GM18870 (cell line): ENCODE measurements at regions not wholly inside any gene's neighbourhood (a gene's known extent, or its start where the extent isn't known, plus 50 kb on each side); places are given as distances from the start of the nearest gene placed in this dataset.

Experiments
- ATAC-seq: cut with Tn5 transposase; IDR thresholded peaks from one replicate; pipeline ENCODE4 v1.9.1; 2021; ENCODE audit warnings: moderate library complexity; ENCODE audit not compliant: unreplicated experiment

GRCh38 chr2:128731994-128732650, 413.5 kb upstream of the HS6ST1 start:
- no peak for ATAC-seq

DNA sequence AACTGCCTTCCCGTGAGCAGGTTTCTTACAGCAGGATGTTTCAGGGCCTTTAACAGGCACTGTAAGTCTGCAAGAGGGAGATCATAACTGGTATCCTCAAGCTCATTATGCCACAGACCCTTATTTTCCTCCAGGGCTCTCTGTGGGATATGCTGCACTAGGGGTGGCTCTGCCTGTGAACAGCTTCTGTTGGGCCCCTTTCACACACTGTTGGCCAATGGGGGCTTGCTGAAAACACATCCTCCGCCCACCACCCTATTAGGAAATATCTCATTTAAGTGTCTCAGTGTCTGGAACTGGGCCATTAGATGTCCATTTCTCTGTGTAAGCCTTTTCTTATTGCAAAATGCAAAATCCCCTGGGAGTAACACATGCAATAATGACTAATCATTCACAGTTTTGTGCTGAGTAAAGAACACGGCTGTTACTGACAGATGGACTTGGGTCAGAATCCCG, 414.3 kb upstream of the HS6ST1 start:
- ATAC-seq = peak; percentile 74

GRCh38 chr2:128733450-128733849, 414.8 kb upstream of the HS6ST1 start:
- ATAC-seq = no peak

- no peak for ATAC-seq
These were observed 416.0 kb upstream of the HS6ST1 start for GRCh38 chr2:128734521-128735295.

DNA sequence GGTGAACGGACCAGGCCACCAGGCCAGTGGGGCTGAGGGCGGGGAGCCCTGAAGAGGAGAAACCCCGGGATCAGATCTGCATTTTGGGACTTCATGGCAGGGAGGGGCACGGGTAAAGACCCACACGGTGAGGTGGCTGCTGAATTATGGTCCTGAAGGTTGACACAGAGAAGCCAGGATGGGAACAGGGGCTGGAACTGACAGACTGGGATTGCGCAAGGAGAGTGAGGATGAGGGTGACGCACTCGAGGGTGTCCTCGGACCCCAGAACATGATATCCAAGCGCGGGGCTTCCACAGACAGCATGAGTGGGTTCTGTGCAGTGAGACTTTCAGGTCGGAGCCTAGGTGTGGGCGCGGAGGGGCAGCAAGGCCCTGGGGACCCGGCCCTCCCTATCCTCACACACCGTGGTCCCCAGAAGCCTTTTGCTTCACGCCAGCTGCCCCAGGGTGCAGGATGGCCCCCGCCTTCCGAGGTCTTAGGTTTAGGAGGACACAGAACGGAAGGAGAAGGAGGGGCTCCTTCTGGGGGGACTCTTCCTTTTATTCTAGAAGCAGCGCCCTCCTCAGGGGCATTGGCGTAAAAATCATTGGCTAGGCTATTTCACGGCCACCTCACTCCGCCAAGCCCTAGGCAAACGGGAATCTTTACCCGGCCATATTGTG, 416.8 kb upstream of the HS6ST1 start:
- ATAC-seq = no peak

DNA sequence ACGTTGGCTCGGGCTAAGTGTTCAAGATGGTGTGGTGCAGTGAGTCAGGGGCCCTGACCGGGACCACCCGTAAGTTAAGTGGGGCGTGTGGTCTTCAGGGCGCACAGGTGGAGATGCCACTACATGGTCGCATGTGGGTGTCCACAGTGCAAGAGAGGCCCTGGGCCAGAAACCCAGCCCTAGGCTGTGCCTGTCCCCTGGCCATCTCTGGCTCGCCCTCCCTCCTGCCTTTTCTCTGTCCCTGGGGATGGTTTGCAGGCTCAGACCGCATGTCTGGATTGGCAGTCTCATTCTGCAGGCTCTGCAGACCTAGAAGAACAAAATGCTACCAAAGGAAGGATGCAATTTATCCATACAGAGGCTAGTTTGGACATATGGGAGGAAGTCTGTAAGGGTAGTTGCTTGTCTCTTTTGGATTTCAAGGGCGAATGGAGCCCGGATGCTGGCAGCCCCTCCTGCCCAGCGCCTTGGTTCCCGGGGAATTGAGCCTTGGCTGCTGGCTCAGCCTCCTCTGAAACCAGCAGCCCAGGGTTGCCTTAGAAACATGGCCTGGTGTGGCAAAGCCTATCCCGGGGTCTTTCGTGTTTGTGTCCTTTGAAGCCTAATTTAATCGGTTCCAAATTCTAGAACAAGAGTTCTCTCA, 417.5 kb upstream of the HS6ST1 start:
- no peak for ATAC-seq

DNA sequence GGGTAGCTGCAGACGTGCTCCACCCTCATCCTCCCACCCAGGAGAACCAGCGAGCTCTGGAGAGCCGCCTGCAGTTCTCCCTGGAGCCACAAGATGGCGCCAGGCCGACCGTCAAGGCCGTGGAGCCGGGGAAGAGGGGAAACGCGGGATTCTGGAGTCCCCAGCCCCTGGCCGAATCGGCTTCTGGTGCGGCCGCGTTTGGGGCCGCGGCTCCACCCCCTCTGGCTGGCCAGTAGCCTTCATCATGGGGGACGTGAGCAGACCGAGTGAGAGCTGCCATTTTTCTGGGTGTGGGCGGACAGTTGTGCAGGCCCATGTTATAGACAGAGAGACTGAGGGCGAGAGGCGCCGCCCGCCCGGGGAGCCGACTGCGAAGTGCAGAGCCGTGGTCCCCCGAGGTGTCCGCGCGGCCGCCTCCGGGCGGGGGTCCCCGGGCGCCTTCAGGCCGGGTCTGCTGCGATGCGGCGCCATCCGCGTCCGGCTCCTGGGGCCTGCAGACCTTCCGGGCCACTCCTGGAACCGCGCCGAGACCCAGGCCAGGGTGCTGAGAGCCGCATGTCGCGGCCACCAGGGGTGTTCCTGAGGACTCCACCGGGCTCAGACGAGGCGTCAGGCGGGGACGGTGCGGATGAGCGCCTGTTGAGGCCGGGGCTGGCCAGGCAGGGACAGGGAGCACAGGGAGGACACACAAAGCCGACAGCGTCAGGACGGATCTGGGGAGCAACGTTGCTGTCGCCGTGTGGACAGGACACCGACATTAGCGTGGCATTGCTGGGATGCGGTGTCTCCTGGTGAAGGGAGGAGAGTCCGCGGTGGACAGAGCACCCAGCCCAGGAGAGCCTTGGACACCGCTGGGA, 418.2 kb upstream of the HS6ST1 start:
- ATAC-seq = no peak

- no peak for ATAC-seq
These were observed 418.8 kb upstream of the HS6ST1 start for GRCh38 chr2:128737546-128737826.

- no peak for ATAC-seq
These were observed 419.9 kb upstream of the HS6ST1 start for GRCh38 chr2:128738446-128739110.

- no peak for ATAC-seq
These were observed 423.8 kb upstream of the HS6ST1 start for GRCh38 chr2:128742467-128742866.

DNA sequence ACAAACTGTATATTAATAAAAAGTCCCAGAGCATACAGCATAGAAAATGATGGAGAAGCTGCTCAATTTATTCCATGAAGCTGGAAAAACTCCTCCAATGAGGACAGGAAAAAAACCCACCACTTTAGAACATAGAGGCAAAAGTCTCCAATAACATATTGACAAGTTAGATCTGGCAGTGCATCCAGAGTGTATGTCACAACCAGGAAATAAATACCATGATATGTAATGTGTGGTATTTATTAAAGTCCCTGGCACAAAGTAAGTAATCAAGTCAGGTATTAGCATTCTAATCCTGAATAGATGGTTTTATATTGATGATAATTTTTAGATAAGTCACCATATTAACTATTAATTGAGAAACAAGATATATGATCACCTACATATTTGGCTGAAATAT, 427.3 kb upstream of the HS6ST1 start:
- no peak for ATAC-seq

GRCh38 chr2:128746356-128746755, 427.7 kb upstream of the HS6ST1 start:
- no peak for ATAC-seq

GRCh38 chr2:128748336-128748735, 429.7 kb upstream of the HS6ST1 start:
- ATAC-seq = no peak

DNA sequence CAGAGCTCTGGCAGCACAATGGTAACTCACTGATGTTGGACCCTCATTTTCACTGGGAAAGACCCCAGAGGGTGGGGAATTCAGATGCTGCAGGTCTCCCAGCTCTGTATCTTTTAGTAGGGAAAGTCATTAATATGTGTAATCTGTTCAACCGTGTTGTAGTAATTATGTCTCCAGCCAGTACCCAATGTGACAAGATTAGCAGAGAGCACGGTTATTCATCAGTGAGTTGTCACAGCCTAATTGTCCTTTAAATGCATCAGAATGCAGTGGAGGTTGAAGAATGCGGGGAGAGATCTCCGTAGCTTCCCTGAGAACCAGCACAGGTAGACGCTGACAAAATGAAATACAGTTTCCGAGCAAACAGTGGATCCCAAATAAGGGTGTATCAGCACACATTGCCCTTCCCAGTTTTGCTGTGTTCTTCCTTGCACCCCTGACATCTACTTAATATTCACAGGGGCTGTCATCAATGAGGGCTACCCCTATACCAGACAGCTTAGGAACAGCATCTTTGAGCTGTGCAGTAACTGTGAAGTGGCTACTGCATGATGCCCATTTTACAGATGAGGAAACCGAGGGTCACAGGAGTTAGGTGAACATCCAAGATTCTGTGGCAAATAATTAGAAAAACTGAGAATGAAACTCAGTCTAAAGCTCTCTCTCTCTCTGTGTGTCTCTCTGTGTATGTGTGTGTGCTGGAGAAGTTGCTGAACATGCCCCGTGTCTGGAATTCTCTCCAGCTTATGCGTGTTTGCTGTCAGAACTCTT, 430.4 kb upstream of the HS6ST1 start:
- no peak for ATAC-seq

DNA sequence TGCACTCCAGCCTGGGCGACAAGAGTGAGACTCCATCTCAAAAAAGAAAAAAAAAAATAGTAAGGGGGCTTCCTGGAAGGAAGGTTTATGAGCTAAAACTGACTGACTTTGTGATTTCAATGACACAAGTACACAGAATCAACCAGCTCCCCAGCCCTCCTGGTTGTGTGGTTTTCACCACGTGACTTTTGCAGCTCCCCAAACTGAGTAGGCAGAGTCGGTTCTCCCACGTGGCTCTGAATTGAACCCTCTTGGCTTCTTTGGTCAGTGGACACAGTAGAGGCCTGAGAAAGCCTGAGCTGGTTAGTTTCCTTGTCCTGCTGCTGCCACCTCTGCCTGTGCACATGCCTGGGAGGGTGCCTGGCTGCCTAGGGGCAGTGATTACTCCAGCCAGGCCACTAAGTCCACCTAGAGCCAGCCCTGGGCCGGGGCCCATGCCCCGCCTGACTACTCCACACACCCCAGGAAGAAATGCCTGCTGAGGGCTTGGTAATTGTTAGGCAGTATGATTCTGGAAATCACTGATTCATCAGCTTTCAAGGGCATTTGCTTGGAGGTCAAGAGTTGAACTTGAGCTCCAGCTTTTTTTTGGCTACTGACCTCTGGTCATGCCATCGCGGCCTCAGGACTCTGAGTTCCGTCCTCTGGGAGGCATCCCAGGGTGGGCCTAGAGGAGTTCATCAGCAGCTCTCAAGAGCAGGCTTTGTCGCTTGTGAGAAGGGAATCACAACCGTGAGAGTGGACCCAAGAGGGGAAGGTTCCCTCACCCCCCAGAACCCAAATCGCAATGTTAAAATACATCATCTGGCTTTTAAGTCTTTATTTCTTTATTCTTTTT, 431.9 kb upstream of the HS6ST1 start:
- no peak for ATAC-seq

- no peak for ATAC-seq
These were observed 433.1 kb upstream of the HS6ST1 start for GRCh38 chr2:128751746-128752145.

DNA sequence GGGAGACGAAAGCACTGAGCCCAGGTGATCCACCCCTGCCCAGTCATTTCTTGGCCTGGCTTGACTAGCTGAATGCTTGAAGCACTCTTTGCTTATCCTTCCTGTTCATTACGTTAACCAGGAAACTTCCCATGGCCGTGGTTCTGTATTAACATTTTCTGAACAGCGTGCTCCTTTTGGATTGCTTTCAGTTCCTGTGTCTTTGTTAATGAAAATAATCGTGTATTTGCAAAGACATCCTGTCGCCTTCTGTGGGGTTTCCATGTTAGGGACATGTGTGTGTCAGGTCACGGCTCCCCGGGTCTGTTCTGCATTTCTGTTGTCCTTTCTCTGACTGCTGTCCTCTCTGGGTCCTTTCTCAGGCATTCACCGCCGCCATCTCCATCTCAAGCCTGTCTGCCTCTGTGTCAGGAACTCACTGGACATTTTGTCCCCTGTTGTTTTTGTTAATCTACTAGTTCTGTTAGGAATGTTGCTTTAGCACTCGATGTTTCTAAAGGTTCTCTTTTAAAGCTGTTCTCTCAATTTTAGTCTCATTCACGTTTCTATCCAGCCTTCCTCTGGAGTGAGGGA, 434.1 kb upstream of the HS6ST1 start:
- ATAC-seq = no peak

DNA sequence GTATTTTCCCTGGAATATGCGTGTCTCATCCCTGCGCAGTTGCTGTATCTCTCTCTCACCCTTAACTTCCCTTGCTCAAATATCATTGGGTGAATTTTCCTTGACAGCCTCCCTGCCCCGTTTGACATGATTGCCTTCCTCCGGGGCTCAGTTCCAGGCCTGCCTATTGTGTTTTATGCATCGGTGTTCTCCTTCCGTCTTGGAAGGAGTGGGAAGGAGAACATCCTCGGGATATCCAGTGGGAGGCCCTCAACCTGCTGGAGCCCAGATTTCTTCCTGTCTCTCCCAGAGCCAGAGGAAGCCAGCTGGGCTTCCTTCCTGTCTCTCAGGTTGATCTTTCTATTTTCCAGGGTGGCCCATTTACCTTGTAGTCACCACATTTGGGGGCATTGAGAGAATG, 434.7 kb upstream of the HS6ST1 start:
- no peak for ATAC-seq
